Transverse colon (tissue), 4 donors: ENCODE measurements at regions not wholly inside any gene's neighbourhood (a gene's known extent, or its start where the extent isn't known, plus 50 kb on each side); places are given as distances from the start of the nearest gene placed in this dataset.

Experiments used
- DNase-seq: peaks from one replicate; pipeline ENCODE4 v3.0.0-alpha.2; 2019
- H3K27ac ChIP-seq, 4 donors: fragments of 200-600 bp; sonication (generic); 2 replicates each; pipeline ENCODE4 v1.5.1; 2016 to 2018; ENCODE audit warnings: inconsistent platforms in 4 of 4
- H3K27me3 ChIP-seq: fragments of 200-600 bp; sonication (generic); 2 replicates; pipeline ENCODE4 v1.5.1; 2017; ENCODE audit warnings: inconsistent platforms
- H3K36me3 ChIP-seq, 4 donors: fragments of 200-600 bp; sonication (generic); 2 replicates each; pipeline ENCODE4 v1.5.1; 2017 to 2019; ENCODE audit warnings: inconsistent platforms in 4 of 4
- H3K4me1 ChIP-seq, 4 donors: fragments of 200-600 bp; sonication (generic); 2 replicates each; pipeline ENCODE4 v1.5.1; 2017 to 2020; ENCODE audit warnings: inconsistent platforms in 4 of 4
- H3K4me3 ChIP-seq, 4 donors: fragments of 200-600 bp; sonication (generic); 1 replicate in 1 of 4; 2 replicates in 3 of 4; pipeline versions ENCODE4 v1.5.1 to v1.6.1; 2017 to 2019; ENCODE audit warnings: inconsistent platforms in 4 of 4
- H3K9me3 ChIP-seq, 2 donors: fragments of 200-600 bp; sonication (generic); 2 replicates each; pipeline ENCODE4 v1.5.1; 2017 to 2019; ENCODE audit warnings: inconsistent platforms in 2 of 2
- CTCF ChIP-seq, 5 experiments: fragments of 200-600 bp in 3 of 5; fragments of 450-650 bp in 2 of 5; sonication (generic) in 3 of 5; IDR thresholded peaks; 1 replicate in 2 of 5; 2 replicates in 3 of 5; pipeline ENCODE4 v1.5.1; 2016 to 2017; ENCODE audit warnings: antibody characterized with exemption in 5 of 5, inconsistent platforms in 3 of 5, mild to moderate bottlenecking in 2 of 5, moderate library complexity in 1 of 5
- EP300 ChIP-seq: sonication (generic); formaldehyde crosslinking; IDR thresholded peaks from one replicate; pipeline ENCODE4 v1.6.1; 2017; ENCODE audit warnings: antibody characterized with exemption, low read depth
- POLR2A ChIP-seq: fragments of 450-650 bp; IDR thresholded peaks from one replicate; pipeline ENCODE4 v1.6.1; 2016; ENCODE audit warnings: antibody characterized with exemption, mild to moderate bottlenecking, moderate library complexity
- POLR2AphosphoS5 ChIP-seq, 3 donors: sonication (generic); formaldehyde crosslinking; IDR thresholded peaks; one replicate each; pipeline ENCODE4 v1.6.1; 2016; ENCODE audit warnings: antibody characterized with exemption in 3 of 3
- WGBS, 2 donors: methylation state at CpG; one replicate each; pipeline ENCODE4 v1.1.5; 2018; ENCODE audit warnings: low coverage in 1 of 2; 5-methylcytosine and 5-hydroxymethylcytosine counted together
- in situ Hi-C, 4 donors: fragments of 200-750 bp; cut with MboI; loops; one replicate each; pipeline versions ENCODE4 v1.15.0 to v1.15.1; 2017; ENCODE audit warnings: low sequenced_read_pairs in 3 of 4, low pct_ligation_motif_present in 1 of 4, low pct_unique_long_range_greater_than_20kb in 1 of 4
- intact Hi-C: fragments of 100-400 bp; cut with DNase I; formaldehyde crosslinking; loops from one replicate; pipeline ENCODE4 v1.15.1; 2023; ENCODE audit warnings: low total_unique reads

DNA sequence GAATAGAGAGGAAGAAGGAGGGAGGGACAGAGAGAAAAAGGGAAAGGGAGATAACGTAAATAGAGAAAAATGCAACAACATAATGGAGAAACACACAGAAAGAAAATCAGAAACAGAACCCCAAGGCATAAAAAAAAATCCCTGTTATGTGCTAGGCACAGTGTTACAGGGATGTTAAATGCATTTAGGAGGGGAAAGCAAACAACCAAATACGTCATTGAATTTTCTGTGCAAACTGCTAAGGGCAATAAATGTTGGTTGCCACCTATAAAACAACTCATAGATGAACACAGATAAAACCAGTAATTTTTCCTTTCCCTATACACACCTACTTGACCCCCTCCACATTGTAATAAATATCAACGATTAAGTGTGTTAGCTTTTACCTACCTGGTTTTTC lies 51.3 kb upstream of the ASTN2 start:
- H3K27ac ChIP-seq = peak overlapping the region in 1 of 4 donors; percentile 11
- no peaks in the 10 kb centered on the region for H3K27me3 ChIP-seq
- WGBS, 2 donors = 27 to 31% methylated on average over 3 of the region's 3 CpGs
- no peaks in the 10 kb centered on the region for H3K9me3 ChIP-seq
- TF ChIP-seq POLR2AphosphoS5 (IDR thresholded peaks at IDR 0.05) (no peak), EP300 (no peak), CTCF (IDR thresholded peaks at IDR 0.05) (no peak), POLR2A (no peak)
- DNase-seq = no peak
- peaks cover 0 to 5% (median 0%) of the 10 kb centered on the region in 4 donors for H3K4me1 ChIP-seq
- in situ Hi-C loops = loop anchor here in 1 of 4 donors (25.0 kb wide), 1 partner anchor 1896 kb away; the partner anchor contains the start of gene BRINP1
- no peaks in the 10 kb centered on the region for H3K36me3 ChIP-seq
- intact Hi-C loops = no loop called here
- no peak overlapping the region for H3K4me3 ChIP-seq

DNA sequence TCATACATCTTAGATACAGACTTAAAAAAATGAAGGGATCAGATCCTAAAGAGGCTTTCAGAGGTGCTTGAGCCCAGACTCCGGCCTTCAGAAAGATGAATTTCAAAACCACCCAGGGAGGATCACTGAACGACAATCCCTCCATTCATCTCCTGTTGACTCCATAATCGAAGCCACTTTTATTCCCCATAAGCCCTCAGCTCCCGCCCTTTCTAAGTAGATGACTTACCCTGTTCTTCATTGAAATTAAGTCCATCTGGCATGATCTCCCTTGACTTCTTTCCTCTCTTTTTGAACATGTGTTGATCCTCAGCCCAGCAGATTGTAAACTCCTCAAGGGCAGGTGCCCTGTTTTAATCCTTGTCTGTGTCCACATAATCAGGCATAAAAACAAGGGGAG lies 50.8 kb upstream of the ASTN2 start:
- TF ChIP-seq POLR2AphosphoS5 (IDR thresholded peaks at IDR 0.05) (no peak), CTCF (IDR thresholded peaks at IDR 0.05) (no peak), EP300 (no peak), POLR2A (no peak)
- H3K36me3 ChIP-seq = no peaks in the 10 kb centered on the region
- in situ Hi-C loops (loop anchor here in 1 of 4 donors (25.0 kb wide), 1 partner anchor 1897 kb away; the partner anchor contains the start of gene BRINP1), intact Hi-C loops (no loop called here)
- no peak for DNase-seq
- H3K4me3 ChIP-seq = no peak overlapping the region
- WGBS, 2 donors = 56 to 70% methylated on average over 4 of the region's 4 CpGs
- H3K27ac ChIP-seq = peak overlapping the region in 1 of 4 donors; percentile 11
- no peaks in the 10 kb centered on the region for H3K9me3 ChIP-seq
- peaks cover 0 to 5% (median 0%) of the 10 kb centered on the region in 4 donors for H3K4me1 ChIP-seq
- H3K27me3 ChIP-seq = no peaks in the 10 kb centered on the region

- H3K36me3 ChIP-seq = no peaks in the 10 kb centered on the region
- no peak overlapping the region for H3K27ac ChIP-seq
- H3K4me3 ChIP-seq = no peak overlapping the region
- peaks cover 0 to 5% (median 0%) of the 10 kb centered on the region in 4 donors for H3K4me1 ChIP-seq
- no peak for TF ChIP-seq POLR2A
- TF ChIP-seq CTCF (IDR thresholded peaks at IDR 0.05) = no peak
- TF ChIP-seq EP300 = no peak
- no peak for TF ChIP-seq POLR2AphosphoS5 (IDR thresholded peaks at IDR 0.05)
- in situ Hi-C loops (loop anchor here in 1 of 4 donors (25.0 kb wide), 1 partner anchor 1897 kb away; the partner anchor contains the start of gene BRINP1), intact Hi-C loops (no loop called here)
- no peak for DNase-seq
- WGBS, 2 donors = 88% methylated on average over 1 of the region's 1 CpG; no CpG with 5 or more reads in 1 of the 2 donors
- H3K27me3 ChIP-seq = no peaks in the 10 kb centered on the region
- H3K9me3 ChIP-seq = no peaks in the 10 kb centered on the region
These were observed 50.2 kb upstream of the ASTN2 start for GRCh38 chr9:117464941-117465616.
